ENCODE measurements at regions not wholly inside any gene's neighbourhood (a gene's known extent, or its start where the extent isn't known, plus 50 kb on each side); places are given as distances from the start of the nearest gene placed in this dataset.

- DNase-seq (ENCODE audit: low spot score) (no peak), FAIRE-seq (no peak)
Observed at GRCh38 chr1:217091561-217091960, 368.3 kb upstream of the ESRRG start.

GRCh38 chr1:217090060-217090911, 367.1 kb upstream of the ESRRG start:
- FAIRE-seq (no peak), DNase-seq (ENCODE audit: low spot score) (no peak)

- no peak for FAIRE-seq
- DNase-seq (ENCODE audit: low spot score): peak; percentile 70
Observed at GRCh38 chr1:217089361-217090014, 366.3 kb upstream of the ESRRG start.

- DNase-seq (ENCODE audit: low spot score): no peak
- FAIRE-seq: no peak
Observed at GRCh38 chr1:217088521-217089284, 365.5 kb upstream of the ESRRG start.

- FAIRE-seq: no peak
- no peak for DNase-seq (ENCODE audit: low spot score)
Observed at GRCh38 chr1:217088011-217088410, 364.8 kb upstream of the ESRRG start.

GRCh38 chr1:217079584-217079983, 356.4 kb upstream of the ESRRG start:
- DNase-seq (ENCODE audit: low spot score): no peak
- FAIRE-seq: no peak

GRCh38 chr1:217078959-217079358, 355.7 kb upstream of the ESRRG start:
- no peak for FAIRE-seq
- DNase-seq (ENCODE audit: low spot score): no peak

- DNase-seq (ENCODE audit: low spot score) (no peak), FAIRE-seq (no peak)
Observed at GRCh38 chr1:217078078-217078690, 355.0 kb upstream of the ESRRG start.

- no peak for FAIRE-seq
- no peak for DNase-seq (ENCODE audit: low spot score)
Observed at GRCh38 chr1:217077426-217077825, 354.2 kb upstream of the ESRRG start.

GRCh38 chr1:217076902-217077301, 353.7 kb upstream of the ESRRG start:
- DNase-seq (ENCODE audit: low spot score) (no peak), FAIRE-seq (no peak)

- DNase-seq (ENCODE audit: low spot score): no peak
Observed at GRCh38 chr1:217072926-217073325, 349.7 kb upstream of the ESRRG start.

GRCh38 chr1:217067642-217068041, 344.4 kb upstream of the ESRRG start:
- no peak for DNase-seq (ENCODE audit: low spot score)
- no peak for FAIRE-seq

More at GRCh38 chr1:217072926-217073325, 349.7 kb upstream of the ESRRG start:
- no peak for FAIRE-seq

- DNase-seq (ENCODE audit: low spot score): no peak
- FAIRE-seq: no peak
Observed at GRCh38 chr1:217066794-217067193, 343.6 kb upstream of the ESRRG start.

- FAIRE-seq: no peak
Observed at GRCh38 chr1:217063172-217063908, 340.1 kb upstream of the ESRRG start.

GRCh38 chr1:217062586-217062985, 339.4 kb upstream of the ESRRG start:
- DNase-seq (ENCODE audit: low spot score) (no peak), FAIRE-seq (no peak)

More at GRCh38 chr1:217063172-217063908, 340.1 kb upstream of the ESRRG start:
- DNase-seq (ENCODE audit: low spot score): no peak

- FAIRE-seq (no peak), DNase-seq (ENCODE audit: low spot score) (no peak)
Observed at GRCh38 chr1:217059401-217059800, 336.2 kb upstream of the ESRRG start.

GRCh38 chr1:217053676-217054075, 330.4 kb upstream of the ESRRG start:
- FAIRE-seq: no peak
- DNase-seq (ENCODE audit: low spot score): no peak

- DNase-seq (ENCODE audit: low spot score) (no peak), FAIRE-seq (no peak)
Observed at GRCh38 chr1:217052626-217053025, 329.4 kb upstream of the ESRRG start.

GRCh38 chr1:217052196-217052595, 329.0 kb upstream of the ESRRG start:
- DNase-seq (ENCODE audit: low spot score) (no peak), FAIRE-seq (no peak)

GRCh38 chr1:217049721-217050120, 326.5 kb upstream of the ESRRG start:
- FAIRE-seq: no peak
- DNase-seq (ENCODE audit: low spot score): no peak

- DNase-seq (ENCODE audit: low spot score): no peak
- no peak for FAIRE-seq
Observed at GRCh38 chr1:217049081-217049480, 325.9 kb upstream of the ESRRG start.
